Stimulated activated CD8-positive, alpha-beta memory T cell treated with anti-CD3 and anti-CD28 coated beads, Interleukin-15, amount 100 ng/mL, for 4 hours (primary cell): ENCODE measurements at regions not wholly inside any gene's neighbourhood (a gene's known extent, or its start where the extent isn't known, plus 50 kb on each side); places are given as distances from the start of the nearest gene placed in this dataset.
A peak's percentile ranks its signal among the peaks of the same experiment; 100 is the strongest.
"Not testable (repeated sequence)": the region's sequence is repeated elsewhere in the genome, so short reads cannot be mapped to it uniquely, and the experiment has no call there.

Experiments used
- DNase-seq, 2 donors: peaks; one replicate each; pipeline ENCODE4 v3.0.0-alpha.2; 2020; ENCODE audit warnings: low read depth in 2 of 2

DNA sequence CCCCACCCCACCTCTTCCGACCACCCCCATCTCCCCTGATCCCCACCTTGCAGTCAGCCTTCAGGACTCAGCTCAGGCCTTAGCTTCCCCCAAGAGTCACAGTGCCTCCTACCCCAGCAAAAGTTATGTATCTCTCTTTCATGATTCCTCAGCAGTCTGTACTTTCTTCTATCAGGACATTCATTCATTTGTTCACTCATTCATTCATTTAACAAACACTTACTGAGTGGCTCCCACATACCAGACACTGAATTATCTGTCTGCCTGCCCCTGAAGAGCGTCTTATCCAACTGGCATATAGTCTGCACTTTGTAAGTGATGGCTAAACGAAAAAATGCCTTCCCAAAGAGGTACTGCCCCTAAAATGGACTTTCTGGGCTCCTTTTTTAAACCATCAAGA is 114.4 kb upstream of the SLC35F3 start:
- DNase-seq, result no peak

GRCh38 chr1:233790662-233791371 is 113.7 kb upstream of the SLC35F3 start:
- peak in 1 of 2 donors; percentile 0 for DNase-seq

DNA sequence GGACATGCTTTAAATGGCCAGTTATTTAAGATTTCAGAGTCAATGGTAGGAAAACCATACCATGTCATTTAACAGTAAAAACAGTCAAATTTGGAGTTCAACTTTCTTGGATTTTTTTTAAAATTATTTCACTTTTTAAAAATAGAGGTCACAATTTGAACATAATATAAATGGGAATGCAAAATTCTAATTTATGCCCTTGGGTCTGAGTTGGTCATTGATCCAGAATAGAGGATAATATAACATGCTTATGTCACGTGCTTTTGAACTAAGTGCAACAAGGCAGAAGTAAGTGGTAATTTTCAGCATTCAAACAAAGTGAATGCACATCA is 113.1 kb upstream of the SLC35F3 start:
- DNase-seq, result no peak

- no peak for DNase-seq
Measured at GRCh38 chr1:233791721-233792120, 112.8 kb upstream of the SLC35F3 start.

- DNase-seq, result no peak
Measured at GRCh38 chr1:233794863-233795262, 109.6 kb upstream of the SLC35F3 start.

- no peak for DNase-seq
Measured at GRCh38 chr1:233796146-233796783, 108.2 kb upstream of the SLC35F3 start.

DNA sequence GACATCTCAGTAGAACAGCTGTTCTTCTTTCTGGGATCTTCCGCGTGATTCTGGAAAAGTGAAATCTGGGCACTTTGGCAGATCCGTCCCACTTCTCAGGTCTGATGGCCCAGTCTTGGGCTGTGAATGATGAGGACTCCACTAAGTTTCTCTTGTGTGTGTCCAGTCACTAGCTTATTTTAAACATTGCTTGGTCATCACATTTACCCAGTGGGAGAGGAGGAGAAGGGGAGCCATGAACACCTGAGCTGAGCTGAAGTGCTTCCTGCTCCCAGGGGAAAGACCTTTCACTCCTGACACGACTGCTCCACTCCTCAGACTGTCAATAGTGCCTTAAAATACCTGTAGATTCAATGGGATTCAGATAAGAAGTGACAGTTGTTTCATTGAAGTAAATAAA is 101.9 kb upstream of the SLC35F3 start:
- no peak for DNase-seq

GRCh38 chr1:233805786-233806185 is 98.7 kb upstream of the SLC35F3 start:
- DNase-seq, result no peak

GRCh38 chr1:233815357-233815756 is 89.1 kb upstream of the SLC35F3 start:
- DNase-seq, result no peak

DNA sequence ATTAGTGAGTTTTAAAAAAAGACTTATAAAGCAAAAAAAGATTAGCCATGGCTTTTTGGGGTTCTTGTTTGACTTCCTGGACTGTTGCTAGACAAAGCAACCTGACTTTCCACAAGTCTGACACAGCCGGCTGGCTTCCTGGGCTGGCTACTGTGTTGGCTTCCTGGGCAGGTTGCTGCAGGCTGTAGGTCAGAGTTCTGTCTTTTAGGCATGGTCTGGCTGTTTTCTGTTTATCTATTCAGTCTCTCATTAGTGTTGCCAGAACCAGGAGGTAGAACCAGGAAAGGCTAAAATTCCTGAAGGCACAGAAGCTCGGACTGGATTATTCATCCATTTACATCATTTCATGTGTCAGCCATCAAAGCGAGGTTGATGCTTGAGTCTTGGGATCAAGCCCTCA is 88.6 kb upstream of the SLC35F3 start:
- no peak for DNase-seq

DNA sequence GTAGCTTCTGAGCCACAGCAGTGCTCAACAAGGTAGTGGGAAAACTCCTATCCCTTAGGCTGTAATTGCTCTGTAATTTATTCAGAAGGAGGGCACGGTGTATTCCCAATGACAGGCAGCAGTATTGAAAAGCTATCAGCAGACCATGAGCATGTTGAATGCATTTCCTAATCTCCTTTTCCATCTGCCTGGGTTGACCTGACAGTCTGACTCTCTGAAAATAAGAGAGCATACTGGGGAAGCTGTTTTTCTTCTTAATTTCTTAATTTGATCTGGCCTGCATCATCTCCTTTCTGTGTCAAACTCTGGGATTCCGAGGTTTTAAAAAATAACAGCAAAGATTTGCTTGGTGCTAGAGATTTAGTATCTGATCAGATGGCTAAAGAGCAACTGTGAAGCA is 88.1 kb upstream of the SLC35F3 start:
- no peak for DNase-seq

DNA sequence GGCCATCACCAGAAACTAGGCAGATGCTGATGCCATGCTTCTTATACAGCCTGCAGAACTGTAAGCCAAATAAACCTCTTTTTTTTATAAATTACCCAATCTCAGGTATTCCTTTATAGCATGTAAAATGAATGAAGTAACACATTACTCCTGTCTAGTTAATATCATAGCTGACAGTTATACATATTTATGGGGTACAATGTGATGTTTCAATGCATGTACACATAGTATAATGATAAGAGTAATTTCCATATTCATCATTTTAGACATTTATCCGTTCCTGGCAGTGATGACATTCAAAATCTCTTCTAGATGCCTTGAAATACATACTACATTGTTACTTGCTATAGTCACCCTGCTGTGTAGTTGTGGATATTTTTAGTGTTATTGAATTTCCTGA is 85.4 kb upstream of the SLC35F3 start:
- no peak for DNase-seq

DNA sequence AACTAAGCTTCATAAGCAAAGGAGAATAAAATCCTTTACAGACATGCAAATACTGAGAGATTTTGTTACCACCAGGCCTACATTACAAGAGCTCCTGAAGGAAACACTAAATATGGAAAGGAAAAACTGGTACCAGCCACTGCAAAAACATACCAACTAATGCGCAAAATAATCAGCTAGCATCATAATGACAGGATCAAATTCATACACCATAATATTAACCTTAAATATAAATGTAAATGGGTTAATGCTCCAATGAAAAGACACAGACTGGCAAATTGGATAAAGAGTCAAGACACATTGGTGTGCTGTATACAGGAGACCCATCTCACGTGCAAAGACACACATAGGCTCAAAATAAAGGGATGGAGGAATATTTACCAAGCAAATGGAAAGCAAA is 80.3 kb upstream of the SLC35F3 start:
- not testable (repeated sequence) for DNase-seq

GRCh38 chr1:233827937-233828336 is 76.5 kb upstream of the SLC35F3 start:
- DNase-seq, result not testable (repeated sequence)

GRCh38 chr1:233828480-233828879 is 76.0 kb upstream of the SLC35F3 start:
- DNase-seq, result no peak

DNA sequence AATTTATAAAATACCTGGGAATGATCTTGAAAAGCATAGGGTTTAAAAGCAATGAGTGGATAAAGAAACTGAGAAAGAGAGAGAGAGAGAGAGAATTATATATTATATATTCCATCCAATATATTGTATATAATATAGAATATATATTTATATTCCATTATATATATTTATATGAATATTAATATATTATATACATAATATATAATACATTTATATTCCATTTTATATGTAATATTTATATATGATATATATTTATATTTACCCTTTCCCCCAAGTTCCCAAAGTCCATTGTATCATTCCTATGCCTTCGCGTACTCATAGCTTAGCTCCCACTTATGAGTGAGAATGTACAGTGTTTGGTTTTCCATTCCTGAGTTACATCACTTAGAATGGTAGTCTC is 69.9 kb upstream of the SLC35F3 start:
- no peak for DNase-seq

- not testable (repeated sequence) for DNase-seq
Measured at GRCh38 chr1:233838207-233838606, 66.3 kb upstream of the SLC35F3 start.

GRCh38 chr1:233843525-233844204 is 60.8 kb upstream of the SLC35F3 start:
- no peak for DNase-seq

DNA sequence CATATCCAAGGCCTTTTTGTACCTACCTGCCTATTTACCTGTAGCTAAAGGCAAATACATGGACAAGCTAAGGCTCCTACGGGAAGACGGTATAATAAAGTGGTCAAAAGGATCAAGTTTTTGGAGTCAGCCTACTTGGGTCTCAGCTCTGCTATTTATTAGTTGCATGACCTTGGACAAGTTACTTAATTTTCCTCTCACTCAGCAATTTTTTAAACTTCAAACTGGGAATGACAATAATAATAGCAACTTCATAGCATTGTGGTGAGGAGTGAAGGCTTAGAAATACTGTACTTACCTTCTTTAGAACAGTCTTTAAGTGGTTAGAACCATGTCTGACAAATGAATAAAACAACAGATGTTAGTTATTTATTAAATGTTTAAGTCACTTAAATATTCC is 60.2 kb upstream of the SLC35F3 start:
- no peak for DNase-seq

DNA sequence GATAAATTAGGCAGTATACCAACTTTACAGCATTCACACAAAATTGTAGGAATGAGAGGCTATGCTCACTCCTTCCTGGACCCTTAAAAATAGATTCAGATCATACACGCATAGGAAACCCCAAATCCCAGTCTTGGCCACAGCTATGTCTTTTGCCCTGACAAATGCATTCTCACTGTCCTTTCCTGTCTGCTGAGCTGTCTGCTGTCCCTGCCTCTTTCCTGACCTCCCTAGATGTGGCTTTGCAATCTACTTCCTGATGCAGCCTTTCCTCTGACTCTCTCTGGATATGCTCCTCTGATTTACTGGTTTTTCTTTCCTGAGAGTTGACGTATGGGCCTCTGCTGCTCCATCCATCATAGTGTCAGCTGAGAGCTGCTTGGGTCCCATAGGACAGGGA is 59.8 kb upstream of the SLC35F3 start:
- DNase-seq, result no peak
